Renal cortical epithelial cell (primary cell): ENCODE measurements at regions not wholly inside any gene's neighbourhood (a gene's known extent, or its start where the extent isn't known, plus 50 kb on each side); places are given as distances from the start of the nearest gene placed in this dataset.

ENCODE experiments used
- DNase-seq: peaks from one replicate; pipeline ENCODE4 v3.0.0-alpha.2; 2011; ENCODE audit warnings: low read depth

DNA sequence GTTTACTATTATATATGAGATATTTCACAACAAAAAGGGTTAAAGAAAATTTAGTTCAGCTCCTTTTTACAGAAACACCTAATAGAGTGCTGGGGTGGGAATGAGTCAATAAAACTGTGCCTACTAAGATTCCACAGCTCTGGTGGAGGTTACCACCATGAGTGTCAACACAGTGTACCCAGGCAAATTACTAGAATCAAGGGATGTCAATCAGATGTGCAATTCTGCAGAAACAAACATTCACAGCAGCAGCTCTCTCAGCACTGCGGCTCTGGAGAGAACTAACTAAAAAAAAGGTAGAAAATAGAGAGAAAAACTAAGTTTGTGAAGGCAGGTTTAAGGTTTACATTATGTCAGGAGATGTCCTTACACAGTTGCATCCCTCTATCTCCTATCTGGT lies 1313.0 kb downstream of the MAT2B start:
- DNase-seq, result peak; percentile 6

DNA sequence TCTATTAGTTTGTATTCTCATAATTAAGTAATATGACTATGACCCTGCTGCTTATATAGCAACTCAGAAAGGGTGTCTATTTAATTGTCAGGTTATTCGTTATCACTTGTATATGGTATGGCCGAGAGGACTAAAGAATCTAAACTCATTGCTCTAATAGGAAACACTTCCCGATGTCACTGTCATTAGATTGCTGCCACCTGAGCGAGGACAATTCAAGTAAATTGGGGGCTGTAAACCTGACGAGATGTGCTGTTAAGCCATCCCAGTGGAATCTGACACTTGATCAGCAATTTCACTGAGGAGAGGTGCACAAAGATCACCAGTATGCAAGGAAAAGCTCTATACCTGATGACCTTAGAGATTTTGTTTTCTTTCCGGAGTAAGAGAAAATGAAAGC lies 1319.3 kb downstream of the MAT2B start:
- DNase-seq, result no peak

GRCh38 chr5:164832516-164832915 lies 1327.1 kb downstream of the MAT2B start:
- no peak for DNase-seq

- no peak for DNase-seq
Observed at GRCh38 chr5:164844348-164844747, 1338.9 kb downstream of the MAT2B start.

- no peak for DNase-seq
Observed at GRCh38 chr5:164860896-164861295, 1355.5 kb downstream of the MAT2B start.

DNA sequence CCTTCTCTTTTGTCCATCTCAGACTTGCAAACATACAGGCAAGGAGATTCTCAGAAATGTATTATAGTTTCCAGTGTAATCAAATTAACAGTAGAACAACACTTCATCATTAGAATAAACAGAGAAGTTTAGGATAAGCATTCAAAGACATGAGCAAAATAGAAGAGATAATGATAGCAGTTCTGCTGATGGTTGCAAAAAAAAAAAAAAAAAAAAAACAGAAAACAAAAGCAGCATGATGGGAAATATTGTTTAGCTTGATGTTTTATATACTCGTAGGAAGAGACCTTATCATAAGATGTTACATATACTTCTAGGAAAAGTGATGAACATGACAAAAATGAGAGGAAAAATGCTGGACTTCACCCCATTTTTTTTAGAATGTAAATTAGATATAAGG lies 1356.2 kb downstream of the MAT2B start:
- no peak for DNase-seq

DNA sequence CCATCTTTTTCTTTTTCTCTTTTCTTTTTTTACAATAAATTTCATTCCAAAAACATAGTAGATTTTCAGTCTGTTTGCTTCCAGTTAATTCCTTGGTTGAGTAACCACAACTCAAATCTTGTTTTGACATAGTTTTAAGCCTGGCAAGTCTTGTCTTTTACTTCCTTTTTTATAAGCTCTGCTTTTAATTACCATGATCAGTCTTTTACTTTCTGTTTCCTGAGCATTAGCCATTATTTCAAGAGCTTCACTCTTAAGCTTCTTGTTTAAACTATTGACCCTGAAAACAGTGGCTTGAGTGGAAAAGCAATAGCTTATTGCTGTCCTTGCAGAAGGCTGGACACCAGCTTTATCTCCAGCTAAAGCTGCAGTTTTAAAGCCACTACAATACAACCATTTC lies 1363.3 kb downstream of the MAT2B start:
- DNase-seq, result no peak

DNA sequence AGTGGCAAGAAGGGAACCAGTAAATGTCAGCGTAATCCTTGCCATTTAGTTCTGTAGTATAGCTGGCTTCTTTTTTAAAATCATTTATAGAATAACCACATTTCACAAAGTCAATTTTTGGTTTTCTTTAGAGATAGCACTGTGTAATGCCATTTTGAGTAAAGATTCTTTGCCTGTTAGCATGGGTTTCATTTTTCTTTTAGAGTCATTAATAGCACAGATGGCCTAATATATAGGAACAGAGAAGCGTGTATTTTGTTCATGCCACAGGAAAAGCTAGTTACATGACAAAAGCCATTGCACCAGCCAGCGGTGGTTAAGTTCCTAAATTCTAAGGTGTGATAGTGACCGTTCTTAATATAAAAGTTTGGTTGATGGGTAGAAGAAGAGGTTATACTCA lies 1363.9 kb downstream of the MAT2B start:
- no peak for DNase-seq

DNA sequence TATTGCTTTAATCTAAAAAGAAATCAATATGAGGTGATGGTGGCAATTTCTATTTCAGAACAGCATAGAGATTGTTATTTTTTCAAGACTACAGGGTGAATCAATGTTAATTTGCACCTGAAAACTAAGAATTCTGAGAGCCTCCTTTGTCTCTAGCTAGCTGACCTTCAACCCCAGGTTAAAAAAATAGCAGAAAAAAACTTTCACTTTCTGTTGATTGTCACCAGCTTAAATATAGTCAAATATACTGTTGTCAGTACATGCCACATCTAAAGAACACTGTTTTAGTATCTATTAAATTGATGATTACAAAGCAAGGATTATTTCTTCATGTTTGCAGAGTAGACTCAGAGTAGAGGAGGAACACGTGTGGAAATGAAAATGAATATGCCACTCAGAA lies 1371.4 kb downstream of the MAT2B start:
- DNase-seq, result no peak

DNA sequence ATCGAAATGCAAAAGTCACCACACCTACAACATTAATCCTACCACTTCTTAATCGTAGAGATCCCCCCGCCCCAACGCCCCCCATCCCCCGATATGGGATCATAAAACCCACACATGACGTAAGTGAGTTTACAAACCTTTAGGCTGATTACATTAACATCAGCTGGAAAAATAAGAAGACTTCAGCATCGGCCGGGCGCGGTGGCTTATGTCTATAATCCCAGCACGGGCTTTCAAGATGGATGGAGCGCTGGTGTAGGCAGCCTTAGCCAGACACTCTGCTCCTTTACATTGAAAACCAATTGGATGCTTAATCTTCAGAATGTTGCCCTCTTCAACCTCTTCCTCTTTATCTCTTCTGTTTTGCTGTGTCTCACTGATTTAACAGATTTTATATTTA lies 1376.0 kb downstream of the MAT2B start:
- no peak for DNase-seq

DNA sequence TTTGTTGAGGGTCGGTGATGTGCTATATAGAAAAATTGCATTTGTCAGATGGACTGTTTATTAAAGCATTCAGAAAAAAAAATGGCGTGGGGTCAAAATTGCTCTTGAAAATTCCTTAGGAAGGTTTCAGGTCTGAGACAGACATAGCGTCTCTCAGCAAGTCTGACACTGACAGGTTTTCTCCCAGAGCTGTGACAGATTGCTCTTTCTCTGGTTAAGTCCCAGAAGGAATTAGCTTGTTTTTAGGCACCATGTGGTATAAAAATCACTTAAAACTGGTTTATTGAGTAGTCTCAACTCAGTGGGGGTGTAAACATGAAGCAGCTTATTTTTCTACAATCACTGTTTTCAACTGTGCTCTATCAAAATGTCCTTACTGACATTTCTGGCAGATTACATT lies 1379.8 kb downstream of the MAT2B start:
- no peak for DNase-seq

DNA sequence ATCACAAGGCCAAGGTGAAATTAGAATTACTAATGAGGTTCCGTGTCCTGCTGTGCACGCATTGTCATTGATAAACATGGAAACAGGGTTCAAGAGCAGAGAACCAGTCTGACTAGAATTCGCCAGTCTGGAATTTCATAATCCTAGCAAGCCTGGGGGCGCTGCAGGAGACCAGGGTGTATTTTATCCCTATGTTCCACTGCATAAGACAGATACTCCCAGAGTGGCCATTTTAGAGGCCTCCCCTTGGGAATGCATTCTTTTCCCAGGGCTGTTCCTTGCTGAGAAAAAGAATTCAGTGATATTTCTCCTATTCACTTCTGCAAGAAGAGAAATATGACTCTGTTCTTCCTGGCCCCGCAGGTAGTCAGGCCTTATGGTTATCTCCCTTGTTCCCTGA lies 1387.7 kb downstream of the MAT2B start:
- no peak for DNase-seq

DNA sequence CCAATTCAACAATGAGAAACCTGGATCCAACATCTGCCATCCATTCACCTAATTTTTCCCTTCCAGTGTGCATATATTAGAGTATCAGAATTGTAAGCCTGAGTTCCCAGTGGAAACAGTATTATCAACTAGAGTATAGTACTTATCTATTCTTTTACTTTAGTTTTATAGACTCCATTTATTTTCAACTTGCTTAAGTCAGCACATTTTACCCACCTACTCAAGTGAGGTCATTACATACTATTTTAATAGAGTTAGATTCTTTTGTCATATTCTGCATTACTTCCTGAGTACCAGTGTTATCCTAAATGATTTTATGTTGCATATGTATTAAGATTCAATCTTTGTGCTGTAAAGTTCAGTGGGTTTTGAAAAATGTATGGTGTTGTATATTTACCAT lies 1393.3 kb downstream of the MAT2B start:
- DNase-seq, result no peak

- DNase-seq, result no peak
Observed at GRCh38 chr5:164909673-164910072, 1404.3 kb downstream of the MAT2B start.

DNA sequence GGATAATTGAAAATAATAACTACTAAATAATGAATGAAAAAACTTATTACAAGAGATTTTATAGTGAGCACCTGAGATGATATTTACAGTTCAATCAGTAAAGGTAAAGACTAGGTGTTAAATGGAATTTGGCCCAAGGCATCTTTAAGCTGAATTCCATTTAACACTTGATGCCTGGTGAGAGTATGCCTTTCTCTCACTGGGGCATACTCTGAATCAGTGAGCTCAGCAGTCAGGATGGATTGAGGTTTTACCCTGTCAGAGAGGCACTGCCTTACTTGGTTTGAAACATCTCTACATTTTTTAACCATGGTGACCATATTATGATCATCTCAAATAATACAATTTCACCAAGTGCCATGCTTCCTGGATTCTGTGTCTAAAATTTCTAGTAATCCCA lies 1416.3 kb downstream of the MAT2B start:
- no peak for DNase-seq

GRCh38 chr5:164934039-164934438 lies 1428.6 kb downstream of the MAT2B start:
- no peak for DNase-seq

- no peak for DNase-seq
Observed at GRCh38 chr5:164934561-164934960, 1429.1 kb downstream of the MAT2B start.

DNA sequence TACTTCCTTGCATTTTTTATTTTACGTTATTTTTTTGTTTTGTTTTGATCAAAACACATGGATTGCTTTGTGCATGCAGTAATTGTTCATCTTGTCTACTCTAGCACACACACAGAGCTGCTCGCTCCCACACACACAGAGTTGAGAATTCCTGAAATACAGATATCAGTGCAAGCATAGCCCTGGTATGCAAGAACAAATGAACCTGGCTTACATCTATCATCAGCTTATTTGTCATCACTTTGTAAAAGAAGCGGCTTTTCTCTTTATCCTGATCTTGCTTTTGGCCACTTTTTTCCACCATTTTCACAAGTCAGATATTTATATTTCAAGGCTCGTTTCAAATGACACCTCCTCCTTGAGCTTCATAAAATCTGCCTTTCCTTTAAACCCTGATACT lies 1435.7 kb downstream of the MAT2B start:
- DNase-seq, result peak; percentile 3

DNA sequence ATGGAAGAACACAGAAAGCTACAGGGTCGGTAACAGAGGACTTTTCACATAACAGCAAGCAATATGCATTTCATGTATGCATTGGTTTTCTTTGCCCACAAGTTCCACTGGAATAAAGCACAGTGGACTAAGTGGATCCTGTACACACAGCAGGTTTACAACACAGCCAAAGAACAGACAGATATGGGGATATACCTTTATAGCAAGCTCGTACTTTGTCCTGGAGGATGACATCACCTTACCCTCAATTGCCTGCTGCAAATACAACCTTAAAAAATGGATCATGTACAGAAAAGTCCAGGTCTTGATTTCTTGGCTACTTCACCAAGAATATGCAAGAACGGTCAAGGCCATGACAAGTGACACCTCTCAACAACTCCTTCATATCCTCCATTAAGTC lies 1445.5 kb downstream of the MAT2B start:
- no peak for DNase-seq

GRCh38 chr5:164951570-164951969 lies 1446.2 kb downstream of the MAT2B start:
- DNase-seq, result no peak

- no peak for DNase-seq
Observed at GRCh38 chr5:164958688-164959087, 1453.3 kb downstream of the MAT2B start.

- no peak for DNase-seq
Observed at GRCh38 chr5:164959761-164960160, 1454.3 kb downstream of the MAT2B start.

DNA sequence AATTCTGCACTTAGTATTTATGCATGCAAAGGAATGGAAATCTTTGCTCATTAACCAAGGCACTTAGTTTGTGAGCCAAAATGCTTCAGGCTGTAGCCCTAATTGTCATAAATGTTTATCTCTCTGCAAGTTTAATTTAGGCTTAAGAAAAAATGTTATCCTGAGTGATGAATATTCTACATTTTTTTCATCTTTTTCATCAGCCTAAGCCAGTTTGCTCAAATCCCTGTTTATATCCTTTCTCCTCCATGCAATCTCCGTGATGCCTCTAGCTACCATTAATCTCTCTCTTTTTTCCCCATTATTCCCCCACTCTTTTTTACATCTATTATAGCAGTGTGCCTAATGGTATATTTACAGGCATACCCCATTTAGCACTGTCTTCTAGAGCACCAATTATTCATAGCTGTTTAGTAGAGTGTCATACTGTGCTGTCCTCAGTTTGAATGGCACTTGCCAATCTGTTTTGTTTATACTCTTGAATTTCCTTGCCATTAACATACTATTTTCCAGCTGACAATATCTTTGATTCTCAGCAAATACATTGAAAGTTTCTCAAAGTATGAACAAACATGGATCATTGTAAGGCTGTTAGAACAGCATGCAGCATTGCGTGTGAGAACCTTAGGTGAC lies 1457.0 kb downstream of the MAT2B start:
- no peak for DNase-seq

- DNase-seq, result no peak
Observed at GRCh38 chr5:164966611-164967010, 1461.2 kb downstream of the MAT2B start.

- DNase-seq, result no peak
Observed at GRCh38 chr5:164967354-164967753, 1461.9 kb downstream of the MAT2B start.
